Spleen (tissue), 11 donors: ENCODE measurements at regions not wholly inside any gene's neighbourhood (a gene's known extent, or its start where the extent isn't known, plus 50 kb on each side); places are given as distances from the start of the nearest gene placed in this dataset.
A peak's percentile ranks its signal among the peaks of the same experiment; 100 is the strongest.

Experiments used
- DNase-seq: peaks from one replicate; pipeline ENCODE4 v3.0.0-alpha.2; 2020
- H3K27ac ChIP-seq, 8 donors: fragments of 200-600 bp; sonication (generic) in 7 of 8; 1 replicate in 4 of 8; 2 replicates in 4 of 8; pipeline versions ENCODE4 v1.5.0 to v1.8.0; 2016 to 2021; ENCODE audit warnings: inconsistent platforms in 4 of 8, mild to moderate bottlenecking in 4 of 8, moderate library complexity in 1 of 8
- H3K27me3 ChIP-seq, 7 donors: fragments of 200-600 bp; sonication (generic) in 6 of 7; replicated peaks in 1 of 7; 1 replicate in 4 of 7; 2 replicates in 3 of 7; pipeline versions ENCODE4 v1.5.0 to v1.8.0; 2016 to 2021; ENCODE audit warnings: inconsistent platforms in 3 of 7, mild to moderate bottlenecking in 1 of 7
- H3K36me3 ChIP-seq, 6 donors: fragments of 200-600 bp; sonication (generic) in 5 of 6; 1 replicate in 4 of 6; 2 replicates in 2 of 6; pipeline versions ENCODE4 v1.5.0 to v1.8.0; 2016 to 2021; ENCODE audit warnings: inconsistent platforms in 2 of 6
- H3K4me1 ChIP-seq, 6 donors: fragments of 200-600 bp; sonication (generic) in 5 of 6; 1 replicate in 3 of 6; 2 replicates in 3 of 6; pipeline versions ENCODE4 v1.5.0 to v1.8.0; 2016 to 2021; ENCODE audit warnings: inconsistent platforms in 3 of 6
- H3K4me3 ChIP-seq, 8 donors: fragments of 200-600 bp; sonication (generic) in 7 of 8; 1 replicate in 4 of 8; 2 replicates in 4 of 8; pipeline versions ENCODE4 v1.5.0 to v1.8.0; 2016 to 2021; ENCODE audit warnings: inconsistent platforms in 4 of 8, mild to moderate bottlenecking in 4 of 8, moderate library complexity in 2 of 8
- H3K9me3 ChIP-seq, 8 donors: fragments of 200-600 bp; sonication (generic) in 7 of 8; 1 replicate in 4 of 8; 2 replicates in 4 of 8; pipeline versions ENCODE4 v1.5.0 to v1.8.0; 2016 to 2021; ENCODE audit warnings: inconsistent platforms in 4 of 8
- CTCF ChIP-seq, 11 experiments: fragments of 200-600 bp in 7 of 11; fragments of 450-650 bp in 4 of 11; sonication (generic) in 4 of 11; IDR thresholded peaks in 8 of 11; conservative IDR thresholded peaks in 3 of 11; 1 replicate in 7 of 11; 2 replicates in 4 of 11; pipeline versions ENCODE4 v1.4.0 to v1.8.0; 2016 to 2021; ENCODE audit warnings: antibody characterized with exemption in 11 of 11, inconsistent platforms in 4 of 11, mild to moderate bottlenecking in 1 of 11
- POLR2A ChIP-seq, 3 donors: fragments of 450-650 bp; IDR thresholded peaks; one replicate each; pipeline ENCODE4 v1.5.1; 2017; ENCODE audit warnings: antibody characterized with exemption in 3 of 3, mild to moderate bottlenecking in 1 of 3
- POLR2AphosphoS5 ChIP-seq, 3 donors: sonication (generic); formaldehyde crosslinking; IDR thresholded peaks; one replicate each; pipeline ENCODE4 v1.5.1; 2017; ENCODE audit warnings: antibody characterized with exemption in 3 of 3
- WGBS, 5 donors: extraction: QIAGEN DNeasy Blood & Tissue Kit in 3 of 5; methylation state at CpG; one replicate each; pipeline versions ENCODE4 v1.1.5 to v1.1.7; 2013 to 2018; 5-methylcytosine and 5-hydroxymethylcytosine counted together
- intact Hi-C: fragments of 100-400 bp; cut with DNase I; formaldehyde crosslinking; loops from one replicate; pipeline ENCODE4 v1.15.0; 2023; ENCODE audit warnings: low total_unique reads
- donor health status: healthy with polysubstance abuse.
- donor health status: DM: no; HTN: no; CAD: no; lungs with moderate emphysema.
- donor health status: DM: no; HTN: no; CAD: no.
- donor health status: Bipolar disorder and iron deficiency.
- donor health status: healthy.
- donor health status: DM: no; HTN: no; CAD: no.
- donor health status: DM: yes; HTN: yes; CAD: no.

- H3K4me3 ChIP-seq: no peak overlapping the region
- peak overlapping the region in 5 of 8 donors; percentile 26 to 58 (median 35) for H3K27ac ChIP-seq
These were observed 73.9 kb downstream of the DNTTIP2 start for GRCh38 chr1:93805027-93805610.

GRCh38 chr1:93804412-93804811, 74.6 kb downstream of the DNTTIP2 start:
- Histone ChIP-seq H3K27ac (peak overlapping the region in 6 of 8 donors; percentile 6 to 58 (median 32)), H3K36me3 (no peaks in the 10 kb centered on the region), H3K27me3 (no peaks in the 10 kb centered on the region), H3K4me1 (peaks cover 0 to 15% (median 4%) of the 10 kb centered on the region in 6 donors), H3K4me3 (no peak overlapping the region), H3K9me3 (peaks cover 0 to 11% (median 7%) of the 10 kb centered on the region in 8 donors)
- no peak for DNase-seq
- no peak for TF ChIP-seq POLR2A (IDR thresholded peaks at IDR 0.05)
- no peak for TF ChIP-seq POLR2AphosphoS5 (IDR thresholded peaks at IDR 0.05)
- TF ChIP-seq CTCF (IDR thresholded peaks at IDR 0.05 in 8 of 11, conservative IDR thresholded peaks at IDR 0.05 in 3 of 11): no peak
- intact Hi-C loops: no loop called here
- WGBS, 5 donors: 53 to 73% (median 66%) methylated on average over 3 of the region's 3 CpGs

More at GRCh38 chr1:93805027-93805610, 73.9 kb downstream of the DNTTIP2 start:
- intact Hi-C loops: no loop called here
- Histone ChIP-seq H3K4me1 (peaks cover 0 to 15% (median 4%) of the 10 kb centered on the region in 6 donors), H3K36me3 (no peaks in the 10 kb centered on the region), H3K27me3 (no peaks in the 10 kb centered on the region), H3K9me3 (peaks cover 0 to 11% (median 7%) of the 10 kb centered on the region in 8 donors)
- 86 to 97% (median 93%) methylated on average over 1 of the region's 1 CpG for WGBS, 5 donors
- TF ChIP-seq CTCF (IDR thresholded peaks at IDR 0.05 in 8 of 11, conservative IDR thresholded peaks at IDR 0.05 in 3 of 11): no peak
- TF ChIP-seq POLR2AphosphoS5 (IDR thresholded peaks at IDR 0.05): no peak
- TF ChIP-seq POLR2A (IDR thresholded peaks at IDR 0.05): no peak
- DNase-seq: no peak

- intact Hi-C loops: no loop called here
- no peak overlapping the region for H3K4me3 ChIP-seq
- no peaks in the 10 kb centered on the region for H3K27me3 ChIP-seq
- no peaks in the 10 kb centered on the region for H3K36me3 ChIP-seq
- H3K9me3 ChIP-seq: no peaks in the 10 kb centered on the region
- TF ChIP-seq POLR2AphosphoS5 (IDR thresholded peaks at IDR 0.05) (no peak), CTCF (IDR thresholded peaks at IDR 0.05 in 8 of 11, conservative IDR thresholded peaks at IDR 0.05 in 3 of 11) (no peak), POLR2A (IDR thresholded peaks at IDR 0.05) (no peak)
- H3K27ac ChIP-seq: no peak overlapping the region
- H3K4me1 ChIP-seq: peaks cover 0 to 15% (median 4%) of the 10 kb centered on the region in 6 donors
- WGBS, 5 donors: 79 to 98% (median 93%) methylated on average over 5 of the region's 5 CpGs
- DNase-seq: no peak
These were observed 77.5 kb downstream of the DNTTIP2 start for GRCh38 chr1:93801471-93801870.

GRCh38 chr1:93800856-93801255, 78.2 kb downstream of the DNTTIP2 start:
- no peaks in the 10 kb centered on the region for H3K9me3 ChIP-seq

More at GRCh38 chr1:93800856-93801255, 78.2 kb downstream of the DNTTIP2 start:
- intact Hi-C loops: no loop called here
- 73 to 89% (median 87%) methylated on average over 5 of the region's 5 CpGs for WGBS, 5 donors
- H3K27ac ChIP-seq: no peak overlapping the region
- no peak for DNase-seq
- no peak for TF ChIP-seq CTCF (IDR thresholded peaks at IDR 0.05 in 8 of 11, conservative IDR thresholded peaks at IDR 0.05 in 3 of 11)
- H3K27me3 ChIP-seq: no peaks in the 10 kb centered on the region
- no peak overlapping the region for H3K4me3 ChIP-seq
- peaks cover 0 to 15% (median 4%) of the 10 kb centered on the region in 6 donors for H3K4me1 ChIP-seq
- H3K36me3 ChIP-seq: no peaks in the 10 kb centered on the region
